GM10266 (cell line): ENCODE measurements at regions not wholly inside any gene's neighbourhood (a gene's known extent, or its start where the extent isn't known, plus 50 kb on each side); places are given as distances from the start of the nearest gene placed in this dataset.
"Not testable (repeated sequence)": the region's sequence is repeated elsewhere in the genome, so short reads cannot be mapped to it uniquely, and the experiment has no call there.

Experiments
- DNase-seq: peaks from one replicate; pipeline ENCODE4 v3.0.0; 2012; ENCODE audit errors: extremely low spot score
- TF ChIP-seq, protein P1 (sequence below): IDR thresholded peaks from 2 replicates; pipeline ENCODE4 v1.5.1; 2012; ENCODE audit warnings: mild to moderate bottlenecking, low read depth; ENCODE audit not compliant: control insufficient read depth, insufficient read depth; ENCODE audit errors: missing control alignments

DNA sequence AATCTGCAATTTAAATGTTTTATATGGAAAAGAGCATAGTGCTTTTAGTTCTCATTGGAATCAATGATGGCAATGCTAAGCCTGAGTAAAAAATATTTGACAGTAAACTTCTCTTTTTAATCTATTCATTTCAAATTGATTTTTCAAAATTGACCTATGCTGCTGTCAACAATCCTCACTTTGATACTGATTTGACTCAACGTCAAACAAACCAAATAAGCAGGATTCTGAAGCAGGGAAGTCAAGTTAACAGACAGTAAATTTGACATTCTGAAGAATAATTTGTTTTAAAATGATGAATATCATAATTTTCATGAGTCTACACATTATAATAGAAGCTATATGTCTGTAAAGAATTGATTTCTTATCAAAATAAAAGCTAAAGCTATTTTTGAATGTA is 1053.1 kb downstream of the DIPK2A start:
- DNase-seq: no peak
- TF ChIP-seq, protein P1, sequence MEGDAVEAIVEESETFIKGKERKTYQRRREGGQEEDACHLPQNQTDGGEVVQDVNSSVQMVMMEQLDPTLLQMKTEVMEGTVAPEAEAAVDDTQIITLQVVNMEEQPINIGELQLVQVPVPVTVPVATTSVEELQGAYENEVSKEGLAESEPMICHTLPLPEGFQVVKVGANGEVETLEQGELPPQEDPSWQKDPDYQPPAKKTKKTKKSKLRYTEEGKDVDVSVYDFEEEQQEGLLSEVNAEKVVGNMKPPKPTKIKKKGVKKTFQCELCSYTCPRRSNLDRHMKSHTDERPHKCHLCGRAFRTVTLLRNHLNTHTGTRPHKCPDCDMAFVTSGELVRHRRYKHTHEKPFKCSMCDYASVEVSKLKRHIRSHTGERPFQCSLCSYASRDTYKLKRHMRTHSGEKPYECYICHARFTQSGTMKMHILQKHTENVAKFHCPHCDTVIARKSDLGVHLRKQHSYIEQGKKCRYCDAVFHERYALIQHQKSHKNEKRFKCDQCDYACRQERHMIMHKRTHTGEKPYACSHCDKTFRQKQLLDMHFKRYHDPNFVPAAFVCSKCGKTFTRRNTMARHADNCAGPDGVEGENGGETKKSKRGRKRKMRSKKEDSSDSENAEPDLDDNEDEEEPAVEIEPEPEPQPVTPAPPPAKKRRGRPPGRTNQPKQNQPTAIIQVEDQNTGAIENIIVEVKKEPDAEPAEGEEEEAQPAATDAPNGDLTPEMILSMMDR: no peak

DNA sequence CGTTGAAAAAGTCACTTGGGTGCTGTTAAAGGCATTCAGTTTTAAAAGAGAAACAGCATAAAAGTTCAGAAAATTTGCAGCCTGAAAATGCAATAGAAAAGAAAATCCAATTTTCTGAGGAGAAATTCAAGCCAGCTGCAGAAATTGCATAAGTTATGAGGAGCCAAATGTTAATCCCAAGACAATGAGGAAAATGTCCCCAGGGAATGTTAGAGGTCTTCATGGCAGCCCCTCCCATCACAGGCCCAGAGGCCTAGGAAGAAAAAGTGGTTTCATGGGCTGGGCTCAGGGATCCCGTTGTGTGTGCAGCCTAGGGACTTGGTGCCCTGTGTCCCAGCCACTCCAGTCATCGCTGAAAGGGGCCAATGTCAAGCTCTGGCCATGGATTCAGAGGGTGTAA is 1055.6 kb downstream of the DIPK2A start:
- DNase-seq: not testable (repeated sequence)

DNA sequence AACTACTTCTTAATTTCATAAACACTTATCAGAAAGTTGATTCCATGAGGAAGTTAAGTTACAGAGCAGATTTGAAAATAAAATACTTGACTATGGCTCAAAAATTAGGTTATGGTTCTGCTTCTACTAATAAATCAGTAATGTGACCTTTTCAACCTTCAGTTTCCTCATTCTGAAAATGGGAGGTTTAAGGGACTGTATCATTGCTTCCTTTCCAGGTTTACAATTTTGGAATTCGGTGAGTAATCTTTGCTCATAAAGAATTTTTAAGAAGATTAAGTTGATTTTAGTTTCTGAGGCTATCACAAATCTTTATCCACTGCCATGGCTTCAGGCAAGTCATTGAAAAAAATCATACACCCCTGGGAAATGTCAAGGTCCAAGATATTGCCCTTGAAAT is 1061.2 kb downstream of the DIPK2A start:
- TF ChIP-seq, protein P1: no peak
- DNase-seq: no peak

DNA sequence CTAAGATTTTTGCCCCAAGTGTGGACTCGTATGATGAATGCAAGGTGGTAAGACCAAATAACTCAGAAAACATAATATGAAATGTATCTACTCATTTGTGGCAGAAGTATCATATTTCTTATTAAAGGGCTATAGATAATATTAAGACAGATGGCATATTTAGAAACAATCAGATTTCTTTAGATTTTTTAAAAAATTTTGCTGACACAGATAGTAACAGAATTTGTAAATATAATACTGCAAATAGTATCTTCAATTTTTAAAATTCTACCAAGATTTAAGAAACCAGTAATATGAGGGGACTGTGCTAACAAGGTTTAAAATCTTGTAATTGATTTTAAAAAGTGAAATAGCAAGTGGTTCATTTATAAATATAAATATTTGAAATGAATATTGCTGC is 1064.1 kb downstream of the DIPK2A start:
- TF ChIP-seq, protein P1: no peak
- no peak for DNase-seq

DNA sequence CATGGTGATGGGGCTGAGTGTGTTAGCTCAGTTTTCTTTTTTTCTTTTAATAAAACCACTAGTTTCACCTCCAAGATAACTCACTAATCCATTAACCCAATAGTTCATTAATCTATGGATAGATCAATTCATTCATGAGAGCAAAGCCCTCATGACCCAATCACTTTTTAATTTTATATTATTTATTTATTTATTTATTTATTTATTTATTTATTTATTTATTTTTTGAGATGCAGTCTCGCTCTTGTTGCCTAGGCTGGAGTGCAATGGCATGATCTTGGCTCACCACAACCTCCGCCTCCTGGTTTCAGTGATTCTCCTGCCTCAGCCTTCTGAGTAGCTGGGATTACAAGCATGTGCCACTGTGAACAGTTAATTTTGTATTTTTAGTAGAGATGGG is 1082.4 kb downstream of the DIPK2A start:
- not testable (repeated sequence) for DNase-seq

DNA sequence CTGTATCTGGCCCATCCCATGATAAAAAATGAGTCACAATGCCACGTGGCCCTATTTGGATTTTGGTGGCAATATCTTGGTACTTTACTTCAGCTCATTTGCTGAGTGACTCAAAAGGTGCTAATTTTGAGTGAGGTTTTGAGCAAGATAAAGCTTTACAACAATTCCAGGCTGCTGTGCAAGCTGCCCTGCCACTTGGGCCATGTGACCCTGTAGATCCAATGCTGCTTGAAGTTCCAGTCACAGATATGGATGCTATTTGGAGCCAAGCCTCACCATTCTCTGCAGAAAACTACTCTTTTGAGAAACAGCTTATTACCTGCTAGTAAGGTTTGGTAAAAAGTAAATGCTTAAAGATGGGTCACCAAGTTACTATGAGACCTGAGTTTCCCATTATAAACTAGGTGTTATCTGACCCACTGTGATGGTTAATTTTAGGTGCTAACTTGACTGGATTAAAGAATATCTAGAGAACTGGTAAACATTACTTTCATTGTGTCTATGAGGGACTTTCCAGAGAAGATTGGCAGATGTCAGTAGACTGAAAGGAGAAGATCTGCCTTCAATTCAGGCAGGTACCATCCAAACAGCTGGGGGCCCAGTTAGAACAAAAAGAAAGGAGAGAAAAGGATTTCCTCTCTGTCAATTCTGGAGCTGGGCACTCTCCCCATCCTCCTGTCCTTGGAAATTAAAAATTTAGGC is 1083.9 kb downstream of the DIPK2A start:
- no peak for DNase-seq

DNA sequence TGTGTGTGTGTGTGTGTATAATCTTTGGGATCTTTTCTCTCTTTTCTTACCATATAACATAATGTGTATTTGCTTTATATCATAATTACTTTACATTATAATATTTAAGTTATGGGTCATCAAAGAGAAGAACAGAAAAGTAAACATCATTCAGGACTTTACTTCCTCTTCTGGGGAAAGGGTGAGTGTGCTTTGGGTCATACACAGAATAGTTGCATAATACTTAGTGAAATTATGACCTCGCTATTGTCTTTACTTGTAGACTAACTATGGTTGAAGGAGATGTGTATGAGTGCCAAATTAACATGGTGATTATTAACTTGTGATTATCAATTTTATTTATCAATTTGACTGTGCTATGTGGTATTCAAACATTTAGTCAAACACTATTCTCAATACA is 1086.9 kb downstream of the DIPK2A start:
- TF ChIP-seq, protein P1: no peak
- DNase-seq: no peak

More for the DNA sequence above, 1083.9 kb downstream of the DIPK2A start:
- TF ChIP-seq, protein P1: no peak

DNA sequence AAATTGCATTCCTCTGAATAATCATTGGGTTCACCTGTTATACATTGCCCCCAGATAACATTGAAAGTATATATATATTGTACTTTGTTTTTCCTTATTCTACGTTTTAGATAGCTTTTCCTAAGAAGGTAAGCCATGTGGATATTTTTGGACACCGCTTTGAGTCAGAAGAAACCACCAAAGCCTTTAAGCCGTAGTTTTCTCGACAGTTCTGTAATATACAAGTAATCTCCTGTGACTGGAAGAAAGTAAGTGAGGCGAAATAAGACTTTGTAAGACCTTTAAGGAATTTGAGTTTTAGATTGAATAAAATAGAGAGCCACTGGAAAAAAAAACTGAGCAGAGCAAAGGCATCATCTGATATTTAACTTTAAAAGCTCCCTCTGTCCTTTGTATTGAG is 1092.0 kb downstream of the DIPK2A start:
- TF ChIP-seq, protein P1: no peak
- DNase-seq: no peak
